Endothelial cell of hepatic sinusoid (primary cell): ENCODE measurements at regions not wholly inside any gene's neighbourhood (a gene's known extent, or its start where the extent isn't known, plus 50 kb on each side); places are given as distances from the start of the nearest gene placed in this dataset.

Experiments used
- in situ Hi-C: cut with HindIII; loops from 2 replicates; pipeline ENCODE4 v1.10.0; 2017; ENCODE audit warnings: low sequenced_read_pairs

- in situ Hi-C loops: no loop called here
Measured at GRCh38 chr2:219692521-219692920, 65.1 kb downstream of the SLC4A3 start.

GRCh38 chr2:219695145-219695709, 67.8 kb downstream of the SLC4A3 start:
- in situ Hi-C loops: no loop called here

GRCh38 chr2:219697811-219698747, 70.6 kb downstream of the SLC4A3 start:
- in situ Hi-C loops: no loop called here

- in situ Hi-C loops: no loop called here
Measured at GRCh38 chr2:219698748-219699439, 71.5 kb downstream of the SLC4A3 start.

- in situ Hi-C loops: no loop called here
Measured at GRCh38 chr2:219699440-219699821, 72.0 kb downstream of the SLC4A3 start.

- in situ Hi-C loops: no loop called here
Measured at GRCh38 chr2:219701847-219702634, 74.6 kb downstream of the SLC4A3 start.

- in situ Hi-C loops: no loop called here
Measured at GRCh38 chr2:219702796-219703545, 75.5 kb downstream of the SLC4A3 start.

- in situ Hi-C loops: no loop called here
Measured at GRCh38 chr2:219704878-219705277, 77.4 kb downstream of the SLC4A3 start.

- in situ Hi-C loops: no loop called here
Measured at GRCh38 chr2:219706823-219707281, 79.4 kb downstream of the SLC4A3 start.

GRCh38 chr2:219707496-219708285, 80.3 kb downstream of the SLC4A3 start:
- in situ Hi-C loops: no loop called here

GRCh38 chr2:219709331-219709761, 81.9 kb downstream of the SLC4A3 start:
- in situ Hi-C loops: no loop called here

GRCh38 chr2:219713110-219713509, 85.7 kb downstream of the SLC4A3 start:
- in situ Hi-C loops: no loop called here

GRCh38 chr2:219714681-219715400, 87.4 kb downstream of the SLC4A3 start:
- in situ Hi-C loops: no loop called here

GRCh38 chr2:219718066-219718465, 90.6 kb downstream of the SLC4A3 start:
- in situ Hi-C loops: no loop called here

- in situ Hi-C loops: no loop called here
Measured at GRCh38 chr2:219719521-219719920, 92.1 kb downstream of the SLC4A3 start.

GRCh38 chr2:219720956-219721355, 93.5 kb downstream of the SLC4A3 start:
- in situ Hi-C loops: no loop called here

GRCh38 chr2:219722276-219722879, 94.9 kb downstream of the SLC4A3 start:
- in situ Hi-C loops: no loop called here

GRCh38 chr2:219723311-219723710, 95.9 kb downstream of the SLC4A3 start:
- in situ Hi-C loops: no loop called here
